Stimulated activated CD8-positive, alpha-beta memory T cell treated with anti-CD3 and anti-CD28 coated beads, Interleukin-12 subunit alpha, Interleukin-12 subunit beta, amount 100 ng/mL, for 4 hours (primary cell): ENCODE measurements at regions not wholly inside any gene's neighbourhood (a gene's known extent, or its start where the extent isn't known, plus 50 kb on each side); places are given as distances from the start of the nearest gene placed in this dataset.
"Not testable (repeated sequence)": the region's sequence is repeated elsewhere in the genome, so short reads cannot be mapped to it uniquely, and the experiment has no call there.

Source experiments
- DNase-seq: peaks from one replicate; pipeline ENCODE4 v3.0.0-alpha.2; 2020; ENCODE audit warnings: low read depth

DNA sequence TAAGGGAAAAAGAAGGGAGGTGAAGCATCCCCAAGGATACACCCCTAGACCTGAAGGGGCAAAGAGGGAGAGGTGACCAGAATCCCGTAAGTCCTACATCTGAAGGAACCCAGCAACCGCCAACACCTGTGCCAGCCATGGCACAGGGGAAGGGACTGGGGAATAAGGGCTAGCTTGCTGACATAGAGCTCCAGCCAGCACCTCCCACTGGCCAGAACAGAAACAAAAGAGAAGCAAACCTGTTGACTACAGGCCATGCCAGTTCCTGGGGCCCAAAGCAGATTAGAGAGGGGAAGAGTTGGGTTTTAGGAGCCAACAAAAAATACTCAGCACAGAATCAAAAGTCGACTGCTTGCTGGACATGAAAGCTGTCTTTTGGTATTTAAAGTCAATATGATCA, 244.6 kb downstream of the SUCLG1 start:
- no peak for DNase-seq

DNA sequence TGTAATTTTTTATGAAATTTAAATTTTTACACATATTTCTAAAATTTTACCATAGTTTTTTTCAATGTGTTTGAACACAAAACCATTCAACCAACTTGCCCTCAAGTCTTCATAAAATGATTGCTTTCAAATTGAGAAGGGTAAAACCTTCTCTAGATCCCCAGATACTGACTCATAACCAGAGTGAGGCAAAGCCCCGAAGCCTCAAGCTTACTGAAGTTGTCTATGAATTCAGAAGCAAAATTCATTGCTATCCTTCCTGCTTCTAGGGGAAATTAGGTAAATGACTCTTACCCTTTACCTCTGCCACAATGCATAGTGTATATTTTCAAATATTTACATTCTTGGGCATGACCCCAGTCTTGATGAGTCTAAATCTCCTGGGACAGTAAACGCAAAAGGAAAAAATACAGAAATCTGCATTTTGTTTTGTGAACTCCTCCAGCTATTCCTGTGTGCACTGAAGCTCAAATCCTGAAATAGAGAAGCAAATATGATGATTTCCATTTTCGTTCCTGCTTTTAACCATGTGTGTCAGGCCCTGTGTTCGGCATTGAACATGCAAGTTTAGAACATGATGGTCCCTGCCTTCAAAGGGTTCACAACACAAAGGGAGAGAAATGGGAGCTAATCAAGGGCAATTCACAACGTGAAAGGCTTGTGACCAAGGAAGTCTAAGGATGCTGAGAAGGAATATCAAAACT, 246.3 kb downstream of the SUCLG1 start:
- no peak for DNase-seq

DNA sequence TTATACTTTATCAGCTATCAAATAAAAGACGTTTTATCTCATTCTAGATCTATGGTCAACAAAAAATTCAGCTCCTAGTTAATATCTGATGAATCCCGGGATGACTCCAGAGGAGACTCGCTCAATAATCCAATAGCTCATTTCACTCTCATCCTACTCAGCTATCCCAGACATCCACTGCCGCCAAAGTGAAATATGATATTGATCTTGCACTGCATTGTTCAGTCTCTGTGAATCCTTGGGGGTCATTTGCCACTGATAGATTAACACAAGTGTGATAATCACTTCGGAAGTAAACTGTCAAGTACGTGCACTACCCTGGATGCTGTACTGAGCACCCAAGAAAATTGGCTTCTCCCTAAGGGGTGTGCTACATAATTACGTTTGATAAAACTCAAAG, 249.1 kb downstream of the SUCLG1 start:
- no peak for DNase-seq

- DNase-seq: no peak
Measured at GRCh38 chr2:84204995-84205394, 254.1 kb downstream of the SUCLG1 start.

DNA sequence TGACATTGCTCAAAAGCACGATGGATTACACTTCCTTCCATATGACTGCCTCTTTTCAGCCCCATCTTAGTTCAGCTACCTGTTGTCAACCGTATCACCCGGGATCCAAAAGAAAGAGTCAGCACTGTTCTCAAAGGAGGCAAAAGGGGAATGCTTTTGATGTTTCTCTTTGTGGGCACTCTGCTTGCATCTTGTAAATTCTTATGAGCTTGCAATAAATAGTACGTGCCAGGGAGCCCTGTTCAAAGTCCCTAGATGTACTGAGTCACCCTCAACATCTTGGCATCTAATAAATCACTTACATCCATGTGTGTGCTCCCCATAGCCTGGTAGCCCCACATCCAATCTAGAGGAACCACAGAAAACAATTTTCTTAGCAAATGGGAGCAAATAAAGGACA, 256.9 kb downstream of the SUCLG1 start:
- DNase-seq: no peak

GRCh38 chr2:84201158-84201557, 257.9 kb downstream of the SUCLG1 start:
- no peak for DNase-seq

DNA sequence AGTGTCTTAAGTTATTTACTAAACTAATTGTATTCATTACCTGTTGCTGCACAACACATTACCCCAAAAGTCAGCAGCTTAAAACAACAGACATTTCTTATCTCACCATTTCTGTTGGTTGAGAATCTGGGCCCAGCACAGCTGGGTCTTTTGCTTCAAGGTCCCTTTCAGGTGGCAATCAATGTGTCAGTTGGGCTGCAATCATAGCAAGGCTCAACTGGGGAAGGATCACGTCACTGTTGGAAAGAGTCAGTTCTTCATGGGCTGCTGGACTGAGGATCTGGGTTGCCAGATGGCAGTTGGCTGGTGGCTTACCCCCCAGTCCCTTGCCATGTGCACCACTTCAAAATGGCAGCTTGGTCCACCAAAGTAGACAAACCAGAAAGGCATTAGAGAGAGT, 261.2 kb downstream of the SUCLG1 start:
- DNase-seq: no peak

DNA sequence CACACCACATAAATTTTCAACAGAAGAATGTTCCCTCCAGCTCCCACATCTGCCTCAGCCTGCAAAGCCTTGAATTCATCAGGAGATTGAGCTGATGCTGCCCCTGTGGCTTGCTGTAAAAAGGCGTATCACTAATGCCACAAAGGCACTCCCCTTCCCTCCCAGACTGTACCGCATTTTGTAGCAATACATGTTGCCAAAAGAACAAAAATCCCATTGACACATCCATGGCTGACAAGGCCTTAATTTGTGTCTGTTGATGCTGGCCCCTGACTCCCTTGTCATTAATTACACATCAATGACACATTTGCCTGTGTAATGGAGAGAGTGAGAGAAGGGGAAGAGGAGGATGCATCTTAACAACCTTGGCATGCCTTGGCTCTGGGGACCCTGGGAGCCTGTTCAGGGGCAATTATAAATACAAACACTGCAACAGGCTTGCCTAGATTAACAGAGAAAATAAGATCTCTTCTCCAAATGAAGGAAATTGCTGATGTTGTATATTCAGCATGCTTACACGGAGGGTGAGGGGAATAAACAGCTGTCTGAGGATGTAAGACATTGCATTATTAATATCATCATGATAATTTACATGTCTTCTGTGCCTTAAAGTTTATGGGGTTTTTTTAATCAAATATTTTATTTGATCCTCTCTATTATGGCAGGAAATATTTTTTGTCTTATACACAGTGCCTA, 264.0 kb downstream of the SUCLG1 start:
- no peak for DNase-seq

- no peak for DNase-seq
Measured at GRCh38 chr2:84194181-84194580, 264.9 kb downstream of the SUCLG1 start.

DNA sequence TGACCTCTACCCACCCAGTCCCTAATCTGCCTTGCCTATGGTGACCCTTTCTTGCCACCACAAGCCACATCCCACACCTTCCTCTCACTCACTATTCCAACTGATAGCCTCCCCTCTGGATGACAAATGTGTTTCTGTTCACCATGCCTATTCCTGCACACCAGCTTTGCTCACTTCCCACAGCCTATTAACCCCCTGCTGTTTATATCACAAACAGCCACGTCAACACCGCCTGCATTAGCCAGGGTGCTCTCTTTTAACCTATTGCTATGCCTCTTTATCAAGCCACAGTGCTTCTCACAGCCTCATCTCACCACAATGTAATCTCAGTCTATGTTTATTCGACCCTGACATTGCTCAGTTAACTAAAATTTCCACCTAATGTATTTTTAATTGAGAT, 271.8 kb downstream of the SUCLG1 start:
- DNase-seq: no peak

DNA sequence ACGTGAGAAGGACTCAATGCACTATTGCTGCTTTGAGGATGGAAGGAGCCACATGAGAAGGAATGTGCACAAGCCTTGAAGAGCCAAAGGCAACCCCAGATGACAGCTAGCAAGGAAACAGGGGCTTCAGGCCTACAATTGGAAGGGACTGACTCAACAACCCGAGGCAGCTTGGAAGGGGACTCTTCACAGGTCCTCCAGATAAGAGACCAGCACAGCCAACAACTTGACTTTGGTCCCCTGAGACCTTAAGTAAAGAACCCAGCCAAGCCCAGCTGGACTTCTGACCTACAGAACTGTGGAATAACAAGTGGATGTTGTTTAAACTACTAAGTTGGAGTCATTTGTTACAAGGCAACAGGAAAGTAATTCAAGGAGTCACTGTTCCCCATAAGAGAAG, 277.2 kb downstream of the SUCLG1 start:
- no peak for DNase-seq

- DNase-seq: no peak
Measured at GRCh38 chr2:84177733-84178132, 281.3 kb downstream of the SUCLG1 start.

- DNase-seq: no peak
Measured at GRCh38 chr2:84175970-84176369, 283.1 kb downstream of the SUCLG1 start.

DNA sequence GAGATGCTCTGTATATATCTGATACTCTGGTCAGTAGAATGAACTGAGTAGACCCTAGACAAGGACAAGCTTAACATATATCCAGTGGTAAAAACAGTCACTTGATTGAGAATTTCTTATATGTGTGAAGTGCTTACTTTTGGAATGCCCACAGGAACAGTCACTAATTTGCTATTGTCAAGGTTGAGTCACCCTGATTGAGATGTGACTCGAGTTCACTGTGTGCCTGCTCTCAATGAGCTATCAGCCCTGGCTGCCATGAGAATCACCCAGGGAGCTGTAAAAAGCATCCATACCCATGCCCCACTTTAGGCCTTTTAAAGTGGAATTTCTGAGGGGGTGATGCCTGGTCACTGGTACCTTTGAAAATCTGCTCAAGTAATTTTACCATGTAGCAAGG, 283.7 kb downstream of the SUCLG1 start:
- DNase-seq: no peak

GRCh38 chr2:84173041-84173440, 286.0 kb downstream of the SUCLG1 start:
- no peak for DNase-seq

DNA sequence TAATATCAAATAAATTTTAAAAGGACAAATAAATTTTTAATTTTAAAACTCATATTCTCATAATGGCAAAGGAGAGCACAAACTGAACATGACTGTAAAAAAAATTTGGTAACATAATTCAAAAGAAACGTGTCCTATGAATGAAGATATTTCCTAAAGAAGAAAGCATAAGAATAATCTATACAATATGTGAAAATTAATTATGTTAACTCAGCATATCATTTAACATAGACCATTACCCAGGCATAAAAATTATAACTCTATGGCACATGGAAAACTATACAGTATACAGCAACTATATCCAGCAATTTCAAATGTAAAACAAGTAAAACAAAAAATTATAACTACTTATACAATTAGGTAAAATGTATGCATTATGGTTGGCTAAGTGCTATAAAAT, 288.1 kb downstream of the SUCLG1 start:
- no peak for DNase-seq

DNA sequence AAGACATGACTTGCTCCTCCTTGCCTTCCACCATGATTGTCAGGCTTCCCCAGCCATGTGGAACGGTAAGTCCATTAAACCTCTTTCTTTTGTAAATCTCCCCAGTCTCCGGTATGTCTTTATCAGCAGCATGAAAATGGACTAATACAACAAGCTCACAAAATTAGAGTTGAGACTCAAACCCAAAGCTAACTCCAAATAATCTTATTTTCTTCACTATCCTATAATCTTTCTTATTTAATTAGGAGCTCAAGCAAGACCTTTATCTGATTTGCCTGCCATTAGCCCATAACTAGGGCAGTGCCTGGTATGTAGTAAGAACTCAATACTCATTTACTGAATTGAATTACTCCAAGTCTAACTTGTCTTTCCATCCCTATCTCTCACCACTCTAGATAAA, 289.2 kb downstream of the SUCLG1 start:
- no peak for DNase-seq

DNA sequence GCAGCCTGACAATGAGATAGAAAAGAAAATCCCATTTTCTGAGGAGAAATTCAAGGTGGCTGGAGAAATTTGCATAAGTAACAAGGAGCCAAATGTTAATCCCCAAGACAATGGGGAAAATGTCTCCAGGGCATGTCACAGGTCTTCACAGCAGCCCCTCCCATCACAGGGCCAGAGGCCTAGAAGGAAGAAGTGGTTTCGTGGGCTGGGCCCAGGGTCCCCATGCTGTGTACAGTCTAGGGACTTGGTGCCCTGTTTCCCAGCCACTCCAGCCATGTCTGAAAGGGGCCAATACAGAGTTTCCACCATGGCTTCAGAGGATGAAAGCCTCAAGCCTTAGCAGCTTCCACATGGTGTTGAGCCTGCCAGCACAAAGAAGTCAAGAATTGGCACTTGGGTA, 290.5 kb downstream of the SUCLG1 start:
- DNase-seq: not testable (repeated sequence)

DNA sequence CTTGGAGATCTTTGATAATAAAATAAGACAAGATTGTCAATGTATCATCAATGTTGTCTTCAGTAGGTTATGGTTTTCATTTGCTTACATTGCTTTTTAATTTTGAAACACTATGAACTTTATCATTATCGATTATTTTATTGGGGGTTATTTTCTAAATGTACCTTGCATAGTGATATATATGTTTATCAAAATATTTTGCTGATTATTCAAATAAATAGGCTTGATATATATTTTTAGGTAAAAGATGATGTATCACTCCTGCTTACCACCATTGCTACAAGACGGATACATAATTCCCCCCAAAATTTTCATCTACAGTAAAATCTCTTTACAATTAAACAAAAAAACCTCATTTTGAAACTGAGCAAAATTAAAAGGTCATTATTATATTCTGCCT, 293.8 kb downstream of the SUCLG1 start:
- no peak for DNase-seq

DNA sequence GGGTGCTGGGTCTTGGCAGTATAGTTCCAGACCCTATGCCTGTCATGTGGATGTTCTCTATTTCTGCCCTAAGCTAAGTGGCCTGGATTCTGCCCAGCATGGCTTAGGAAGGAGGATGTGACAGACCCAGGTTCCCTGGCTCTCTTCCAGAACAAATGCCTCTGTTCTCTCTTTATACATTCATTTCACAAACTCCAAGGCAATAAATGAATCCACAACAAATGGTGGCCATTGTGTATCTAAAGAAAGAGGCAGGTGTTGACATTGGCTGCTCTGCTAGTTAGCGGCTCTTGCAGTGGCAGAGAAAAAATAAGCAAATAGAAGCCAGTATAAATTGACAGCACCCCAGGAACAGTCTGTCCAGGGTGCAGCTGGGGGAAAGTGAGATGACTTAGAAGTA, 298.6 kb downstream of the SUCLG1 start:
- DNase-seq: no peak

GRCh38 chr2:84158605-84159004, 300.5 kb downstream of the SUCLG1 start:
- DNase-seq: no peak

DNA sequence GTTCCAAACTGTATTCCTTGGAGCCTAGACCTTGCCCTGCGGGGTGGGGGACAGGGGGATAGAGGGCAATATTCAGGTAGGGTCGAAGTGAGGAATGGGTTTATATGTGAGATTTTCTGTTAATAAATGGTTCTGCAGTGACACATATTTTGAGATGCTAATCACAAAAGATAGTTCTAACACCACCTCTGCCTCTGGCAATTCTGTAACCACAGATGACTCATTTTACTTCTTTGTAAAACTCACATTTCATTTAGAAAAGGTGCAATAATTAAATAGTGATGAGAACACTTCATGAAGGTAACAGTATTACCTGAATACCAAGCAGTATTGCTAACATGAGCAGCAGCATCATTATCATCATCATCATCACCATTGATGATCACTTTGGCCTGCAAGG, 306.6 kb downstream of the SUCLG1 start:
- DNase-seq: no peak

GRCh38 chr2:84144345-84144744, 314.7 kb downstream of the SUCLG1 start:
- no peak for DNase-seq

DNA sequence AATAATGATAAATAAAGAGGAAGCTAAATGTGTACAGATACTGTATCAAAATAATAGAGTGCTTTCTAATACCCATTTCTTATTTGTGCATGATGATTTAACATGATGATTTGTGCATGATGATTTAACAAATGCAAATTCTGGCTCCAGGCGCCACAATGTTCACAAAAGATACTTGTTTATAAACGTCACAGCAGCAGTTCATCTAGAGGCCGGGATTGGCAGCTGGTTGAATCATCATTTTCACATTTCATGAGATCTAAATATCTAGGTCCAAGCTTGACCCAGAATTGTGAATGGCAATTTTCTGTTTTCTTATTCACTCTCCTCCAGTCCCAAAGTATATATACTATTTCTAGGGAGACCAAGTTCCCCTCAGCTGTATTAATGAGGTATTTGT, 322.0 kb downstream of the SUCLG1 start:
- no peak for DNase-seq
